M059J (cell line): ENCODE measurements at regions not wholly inside any gene's neighbourhood (a gene's known extent, or its start where the extent isn't known, plus 50 kb on each side); places are given as distances from the start of the nearest gene placed in this dataset.
A peak's percentile ranks its signal among the peaks of the same experiment; 100 is the strongest.

Experiments used
- DNase-seq: peaks from one replicate; pipeline ENCODE4 v3.0.0-alpha.2; 2012; ENCODE audit warnings: low read depth

GRCh38 chr6:21953831-21954801, 342.7 kb downstream of the PRL start:
- peak; percentile 74 for DNase-seq

- DNase-seq = no peak
Observed at GRCh38 chr6:21955053-21955595, 341.7 kb downstream of the PRL start.

- no peak for DNase-seq
Observed at GRCh38 chr6:21955951-21956350, 340.9 kb downstream of the PRL start.

- no peak for DNase-seq
Observed at GRCh38 chr6:21958428-21958827, 338.4 kb downstream of the PRL start.

- DNase-seq = no peak
Observed at GRCh38 chr6:21961226-21961625, 335.6 kb downstream of the PRL start.

- DNase-seq = no peak
Observed at GRCh38 chr6:21965016-21965415, 331.8 kb downstream of the PRL start.

GRCh38 chr6:21965953-21966539, 330.8 kb downstream of the PRL start:
- DNase-seq = no peak

GRCh38 chr6:21967056-21967974, 329.5 kb downstream of the PRL start:
- no peak for DNase-seq

GRCh38 chr6:21968411-21968810, 328.4 kb downstream of the PRL start:
- DNase-seq = no peak

- DNase-seq = no peak
Observed at GRCh38 chr6:21969192-21969591, 327.6 kb downstream of the PRL start.

- DNase-seq = no peak
Observed at GRCh38 chr6:21970569-21971300, 326.1 kb downstream of the PRL start.

- no peak for DNase-seq
Observed at GRCh38 chr6:21971541-21971940, 325.3 kb downstream of the PRL start.

- no peak for DNase-seq
Observed at GRCh38 chr6:21972516-21972915, 324.3 kb downstream of the PRL start.

- no peak for DNase-seq
Observed at GRCh38 chr6:21977346-21977745, 319.5 kb downstream of the PRL start.

GRCh38 chr6:21981235-21981833, 315.5 kb downstream of the PRL start:
- DNase-seq = no peak

GRCh38 chr6:21984135-21984534, 312.7 kb downstream of the PRL start:
- no peak for DNase-seq

- no peak for DNase-seq
Observed at GRCh38 chr6:21984561-21984960, 312.3 kb downstream of the PRL start.

GRCh38 chr6:21985904-21986303, 310.9 kb downstream of the PRL start:
- DNase-seq = no peak

- no peak for DNase-seq
Observed at GRCh38 chr6:21986703-21987102, 310.1 kb downstream of the PRL start.

- DNase-seq = peak; percentile 82
Observed at GRCh38 chr6:21987501-21987957, 309.3 kb downstream of the PRL start.

- DNase-seq = no peak
Observed at GRCh38 chr6:21990577-21990976, 306.3 kb downstream of the PRL start.
